ENCODE measurements at regions not wholly inside any gene's neighbourhood (a gene's known extent, or its start where the extent isn't known, plus 50 kb on each side); places are given as distances from the start of the nearest gene placed in this dataset.

DNA sequence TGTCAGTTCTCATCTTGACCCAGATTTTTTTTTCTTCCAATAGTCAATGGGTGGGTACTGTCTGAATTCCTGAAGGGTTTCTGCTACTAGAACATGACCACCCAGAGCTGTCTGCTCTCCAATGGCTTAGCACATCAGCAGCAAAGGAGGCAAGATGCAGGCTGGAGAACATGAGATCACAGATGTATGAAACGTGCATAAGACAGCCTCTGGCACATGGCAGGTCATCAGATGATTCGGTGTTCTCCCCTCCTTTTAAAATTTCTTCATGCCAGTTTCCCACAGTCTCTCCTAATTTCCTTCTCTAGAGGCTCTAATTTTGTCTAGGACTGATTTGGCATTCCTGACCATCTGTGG is 359.3 kb upstream of the TNP1 start:
- no peaks in the 10 kb centered on the region for H3K27me3 ChIP-seq (replicated peaks; ENCODE audit: insufficient read depth)
- no peaks in the 10 kb centered on the region for H3K4me1 ChIP-seq (replicated peaks)
- no peaks in the 10 kb centered on the region for H3K36me3 ChIP-seq
- no peak overlapping the region for H3K4me3 ChIP-seq
- no peaks in the 10 kb centered on the region for H3K9me3 ChIP-seq
- H3K27ac ChIP-seq, result no peak overlapping the region
- DNase-seq (ENCODE audit: low spot score), result no peak
- TF ChIP-seq POLR2A (IDR thresholded peaks at IDR 0.05), result no peak
- no peak for TF ChIP-seq POLR2AphosphoS5 (IDR thresholded peaks at IDR 0.05)
- no peak for TF ChIP-seq CTCF (IDR thresholded peaks at IDR 0.05)
- WGBS, result 75% methylated on average over 2 of the region's 2 CpGs
- intact Hi-C loops (cut with DNase I), result no loop called here

DNA sequence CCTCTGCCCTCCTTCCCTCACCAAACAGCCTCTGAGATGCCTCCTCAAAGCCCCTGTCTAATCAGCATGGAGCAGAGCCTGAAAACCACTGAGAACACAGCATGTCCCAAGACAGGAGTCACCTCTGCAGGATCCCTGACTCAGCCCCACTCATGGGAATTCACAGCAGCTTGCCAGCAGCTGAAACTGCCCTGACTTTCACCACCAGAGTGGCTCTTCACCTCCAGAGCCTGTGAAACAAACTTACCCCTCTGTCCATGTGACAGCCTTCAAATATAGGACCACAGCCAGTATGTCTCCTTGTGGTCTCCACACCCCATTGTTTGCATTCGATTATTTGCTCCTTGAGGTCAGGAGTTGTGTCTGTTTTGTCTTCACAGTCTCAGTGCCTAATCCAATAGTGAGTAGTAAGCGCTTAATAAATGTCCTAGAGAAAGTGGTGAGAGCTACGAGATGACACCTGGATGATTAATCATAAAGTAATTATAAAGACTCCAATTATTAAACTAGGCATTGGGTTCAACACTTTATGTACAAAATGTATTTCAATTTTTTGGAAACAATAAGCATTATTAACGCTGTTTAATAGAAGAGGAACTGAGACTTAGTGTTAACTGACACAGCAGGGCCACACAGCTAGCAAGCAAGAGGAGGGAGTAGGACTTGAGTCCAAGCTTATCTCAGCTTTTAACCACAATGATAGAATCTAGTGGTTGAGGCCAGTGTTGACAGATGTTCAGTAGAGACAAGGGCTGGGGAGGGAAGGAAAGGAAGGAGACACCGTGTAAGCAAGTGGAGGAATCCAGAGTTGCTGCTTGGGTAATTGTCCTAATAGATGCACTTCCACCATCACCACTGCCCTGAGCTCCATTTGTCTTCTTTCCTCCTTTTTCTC is 358.7 kb upstream of the TNP1 start:
- no peaks in the 10 kb centered on the region for H3K27me3 ChIP-seq (replicated peaks; ENCODE audit: insufficient read depth)
- DNase-seq (ENCODE audit: low spot score), result no peak
- intact Hi-C loops (cut with DNase I), result no loop called here
- WGBS, result 75% methylated on average over 5 of the region's 5 CpGs
- no peak for TF ChIP-seq POLR2AphosphoS5 (IDR thresholded peaks at IDR 0.05)
- TF ChIP-seq POLR2A (IDR thresholded peaks at IDR 0.05), result no peak
- TF ChIP-seq CTCF (IDR thresholded peaks at IDR 0.05), result no peak
- no peaks in the 10 kb centered on the region for H3K9me3 ChIP-seq
- H3K4me1 ChIP-seq (replicated peaks), result no peaks in the 10 kb centered on the region
- H3K36me3 ChIP-seq, result no peaks in the 10 kb centered on the region
- no peak overlapping the region for H3K27ac ChIP-seq
- H3K4me3 ChIP-seq, result no peak overlapping the region

- Histone ChIP-seq H3K27me3 (replicated peaks; ENCODE audit: insufficient read depth) (no peaks in the 10 kb centered on the region), H3K4me1 (replicated peaks) (no peaks in the 10 kb centered on the region), H3K4me3 (no peak overlapping the region), H3K27ac (no peak overlapping the region), H3K36me3 (no peaks in the 10 kb centered on the region), H3K9me3 (no peaks in the 10 kb centered on the region)
- WGBS, result 96% methylated on average over 2 of the region's 2 CpGs
- intact Hi-C loops (cut with DNase I), result no loop called here
- TF ChIP-seq POLR2AphosphoS5 (IDR thresholded peaks at IDR 0.05), result no peak
- TF ChIP-seq CTCF (IDR thresholded peaks at IDR 0.05), result no peak
- TF ChIP-seq POLR2A (IDR thresholded peaks at IDR 0.05), result no peak
- DNase-seq (ENCODE audit: low spot score), result no peak
Observed at GRCh38 chr2:217216982-217217381, 357.1 kb upstream of the TNP1 start.

- no peak overlapping the region for H3K4me3 ChIP-seq
- H3K27ac ChIP-seq, result no peak overlapping the region
- H3K27me3 ChIP-seq (replicated peaks; ENCODE audit: insufficient read depth), result no peaks in the 10 kb centered on the region
- TF ChIP-seq CTCF (IDR thresholded peaks at IDR 0.05) (no peak), POLR2A (IDR thresholded peaks at IDR 0.05) (no peak), POLR2AphosphoS5 (IDR thresholded peaks at IDR 0.05) (no peak)
- intact Hi-C loops (cut with DNase I), result no loop called here
- no peaks in the 10 kb centered on the region for H3K36me3 ChIP-seq
- no peaks in the 10 kb centered on the region for H3K9me3 ChIP-seq
- DNase-seq (ENCODE audit: low spot score), result no peak
- 89% methylated on average over 4 of the region's 4 CpGs for WGBS
- no peaks in the 10 kb centered on the region for H3K4me1 ChIP-seq (replicated peaks)
Observed at GRCh38 chr2:217216316-217216715, 356.5 kb upstream of the TNP1 start.

GRCh38 chr2:217215877-217216276 is 356.0 kb upstream of the TNP1 start:
- Histone ChIP-seq H3K36me3 (no peaks in the 10 kb centered on the region), H3K4me3 (no peak overlapping the region), H3K27me3 (replicated peaks; ENCODE audit: insufficient read depth) (no peaks in the 10 kb centered on the region), H3K27ac (no peak overlapping the region), H3K4me1 (replicated peaks) (no peaks in the 10 kb centered on the region), H3K9me3 (no peaks in the 10 kb centered on the region)
- intact Hi-C loops (cut with DNase I), result no loop called here
- TF ChIP-seq POLR2AphosphoS5 (IDR thresholded peaks at IDR 0.05), result no peak
- no peak for TF ChIP-seq POLR2A (IDR thresholded peaks at IDR 0.05)
- TF ChIP-seq CTCF (IDR thresholded peaks at IDR 0.05), result no peak
- DNase-seq (ENCODE audit: low spot score), result no peak
- WGBS, result 78% methylated on average over 6 of the region's 6 CpGs

Measured in prostate gland (tissue), 2 donors.